OCI-LY1 (cell line): ENCODE measurements at regions not wholly inside any gene's neighbourhood (a gene's known extent, or its start where the extent isn't known, plus 50 kb on each side); places are given as distances from the start of the nearest gene placed in this dataset.

Source experiments
- EZH2 ChIP-seq: fragments of 200-600 bp; sonication (generic), shearing (Covaris generic); IDR thresholded peaks from 2 replicates; pipeline ENCODE4 v1.8.0; 2017; ENCODE audit warnings: borderline replicate concordance, mixed run types, mild to moderate bottlenecking, antibody characterized with exemption, low read length, moderate library complexity, mixed read lengths
- TF ChIP-seq, protein P1 (sequence below): fragments of 200-600 bp; sonication (generic), shearing (Covaris generic); IDR thresholded peaks from 2 replicates; pipeline ENCODE4 v1.5.1; 2017; ENCODE audit warnings: mild to moderate bottlenecking, antibody characterized with exemption, low read length, moderate library complexity, mixed read lengths

DNA sequence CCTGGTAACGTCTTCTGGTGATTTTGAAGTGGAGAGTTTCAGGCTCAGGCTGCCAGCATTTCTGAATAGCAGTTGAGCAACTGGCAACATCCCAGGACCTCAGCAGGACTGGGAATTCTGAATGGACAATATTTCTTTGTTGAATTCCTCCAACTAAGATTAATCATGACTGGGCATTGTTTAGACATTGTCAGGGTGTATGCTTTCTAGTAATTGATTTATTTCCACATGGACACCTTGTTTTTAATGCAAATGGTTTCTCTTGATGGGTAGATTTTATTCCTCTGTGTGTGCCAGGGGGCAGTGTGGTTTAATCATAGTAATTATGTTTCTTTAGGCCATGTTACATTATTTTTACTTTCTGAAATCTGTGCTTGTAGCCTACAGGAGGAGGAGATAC lies 1004.7 kb upstream of the LCORL start:
- TF ChIP-seq, protein P1, sequence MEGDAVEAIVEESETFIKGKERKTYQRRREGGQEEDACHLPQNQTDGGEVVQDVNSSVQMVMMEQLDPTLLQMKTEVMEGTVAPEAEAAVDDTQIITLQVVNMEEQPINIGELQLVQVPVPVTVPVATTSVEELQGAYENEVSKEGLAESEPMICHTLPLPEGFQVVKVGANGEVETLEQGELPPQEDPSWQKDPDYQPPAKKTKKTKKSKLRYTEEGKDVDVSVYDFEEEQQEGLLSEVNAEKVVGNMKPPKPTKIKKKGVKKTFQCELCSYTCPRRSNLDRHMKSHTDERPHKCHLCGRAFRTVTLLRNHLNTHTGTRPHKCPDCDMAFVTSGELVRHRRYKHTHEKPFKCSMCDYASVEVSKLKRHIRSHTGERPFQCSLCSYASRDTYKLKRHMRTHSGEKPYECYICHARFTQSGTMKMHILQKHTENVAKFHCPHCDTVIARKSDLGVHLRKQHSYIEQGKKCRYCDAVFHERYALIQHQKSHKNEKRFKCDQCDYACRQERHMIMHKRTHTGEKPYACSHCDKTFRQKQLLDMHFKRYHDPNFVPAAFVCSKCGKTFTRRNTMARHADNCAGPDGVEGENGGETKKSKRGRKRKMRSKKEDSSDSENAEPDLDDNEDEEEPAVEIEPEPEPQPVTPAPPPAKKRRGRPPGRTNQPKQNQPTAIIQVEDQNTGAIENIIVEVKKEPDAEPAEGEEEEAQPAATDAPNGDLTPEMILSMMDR: no peak
- no peak for TF ChIP-seq EZH2
